Peyer's patch (tissue), 4 donors: ENCODE measurements at regions not wholly inside any gene's neighbourhood (a gene's known extent, or its start where the extent isn't known, plus 50 kb on each side); places are given as distances from the start of the nearest gene placed in this dataset.

Experiments used
- CTCF ChIP-seq, 6 experiments: fragments of 450-650 bp in 4 of 6; fragments of 200-600 bp in 2 of 6; sonication (generic) in 1 of 6; IDR thresholded peaks; one replicate each; pipeline ENCODE4 v1.5.1; 2017 to 2019; ENCODE audit warnings: antibody characterized with exemption in 6 of 6, mild to moderate bottlenecking in 3 of 6, moderate library complexity in 1 of 6
- POLR2A ChIP-seq, 2 donors: fragments of 450-650 bp; IDR thresholded peaks; one replicate each; pipeline ENCODE4 v1.5.1; 2017; ENCODE audit warnings: antibody characterized with exemption in 2 of 2, mild to moderate bottlenecking in 2 of 2, moderate library complexity in 2 of 2

GRCh38 chr6:4296552-4296951, 161.2 kb upstream of the ECI2 start:
- no peak for TF ChIP-seq CTCF (IDR thresholded peaks at IDR 0.05)
- no peak for TF ChIP-seq POLR2A (IDR thresholded peaks at IDR 0.05)
